HG03103 (cell line): ENCODE measurements at regions not wholly inside any gene's neighbourhood (a gene's known extent, or its start where the extent isn't known, plus 50 kb on each side); places are given as distances from the start of the nearest gene placed in this dataset.

Source experiments
- ATAC-seq: cut with Tn5 transposase; IDR thresholded peaks from one replicate; pipeline ENCODE4 v1.9.1; 2021; ENCODE audit warnings: low read depth; ENCODE audit not compliant: unreplicated experiment

- ATAC-seq, result no peak
These were observed 142.2 kb downstream of the ABCA8 start for GRCh38 chr17:68812876-68813584.

- no peak for ATAC-seq
These were observed 146.0 kb downstream of the ABCA8 start for GRCh38 chr17:68809148-68809547.

GRCh38 chr17:68807998-68808772 lies 147.0 kb downstream of the ABCA8 start:
- ATAC-seq, result no peak

GRCh38 chr17:68805609-68806008 lies 149.6 kb downstream of the ABCA8 start:
- no peak for ATAC-seq

- no peak for ATAC-seq
These were observed 150.2 kb downstream of the ABCA8 start for GRCh38 chr17:68804777-68805520.

GRCh38 chr17:68803164-68803929 lies 151.8 kb downstream of the ABCA8 start:
- ATAC-seq, result no peak

- ATAC-seq, result no peak
These were observed 153.6 kb downstream of the ABCA8 start for GRCh38 chr17:68801335-68802247.

- ATAC-seq, result no peak
These were observed 154.4 kb downstream of the ABCA8 start for GRCh38 chr17:68800751-68801150.

GRCh38 chr17:68794636-68795434 lies 160.4 kb downstream of the ABCA8 start:
- ATAC-seq, result no peak

GRCh38 chr17:68792873-68793272 lies 162.3 kb downstream of the ABCA8 start:
- ATAC-seq, result no peak

GRCh38 chr17:68792042-68792685 lies 163.0 kb downstream of the ABCA8 start:
- ATAC-seq, result no peak

GRCh38 chr17:68790931-68791330 lies 164.3 kb downstream of the ABCA8 start:
- no peak for ATAC-seq

- ATAC-seq, result no peak
These were observed 164.7 kb downstream of the ABCA8 start for GRCh38 chr17:68790492-68790891.

- ATAC-seq, result no peak
These were observed 165.8 kb downstream of the ABCA8 start for GRCh38 chr17:68789203-68789962.

GRCh38 chr17:68785565-68786486 lies 169.4 kb downstream of the ABCA8 start:
- ATAC-seq, result no peak

- no peak for ATAC-seq
These were observed 170.8 kb downstream of the ABCA8 start for GRCh38 chr17:68784431-68784830.

- no peak for ATAC-seq
These were observed 171.3 kb downstream of the ABCA8 start for GRCh38 chr17:68783861-68784260.
